ENCODE measurements at regions not wholly inside any gene's neighbourhood (a gene's known extent, or its start where the extent isn't known, plus 50 kb on each side); places are given as distances from the start of the nearest gene placed in this dataset.

GRCh38 chr7:20556091-20556490 is 59.4 kb upstream of the ABCB5 start:
- Histone ChIP-seq H3K4me1 (no peaks in the 10 kb centered on the region), H3K36me3 (no peaks in the 10 kb centered on the region), H3K4me3 (no peak overlapping the region), H3K9me3 (no peaks in the 10 kb centered on the region), H3K27ac (no peak overlapping the region), H3K27me3 (no peaks in the 10 kb centered on the region)
- TF ChIP-seq POLR2AphosphoS5 (IDR thresholded peaks at IDR 0.05; ENCODE audit: insufficient read depth in 1 of 2, low read depth in 1 of 2) (no peak), CTCF (IDR thresholded peaks at IDR 0.05) (no peak), POLR2A (IDR thresholded peaks at IDR 0.05) (no peak)
- intact Hi-C loops (cut with DNase I): no loop called here
- no peak for DNase-seq (ENCODE audit: extremely low spot score in 2 of 2)

- DNase-seq (ENCODE audit: extremely low spot score in 2 of 2): no peak
- intact Hi-C loops (cut with DNase I): no loop called here
- H3K27me3 ChIP-seq: no peaks in the 10 kb centered on the region
- H3K4me3 ChIP-seq: no peak overlapping the region
- H3K36me3 ChIP-seq: no peaks in the 10 kb centered on the region
- H3K4me1 ChIP-seq: no peaks in the 10 kb centered on the region
- no peak for TF ChIP-seq CTCF (IDR thresholded peaks at IDR 0.05)
- TF ChIP-seq POLR2AphosphoS5 (IDR thresholded peaks at IDR 0.05; ENCODE audit: insufficient read depth in 1 of 2, low read depth in 1 of 2): no peak
- no peak for TF ChIP-seq POLR2A (IDR thresholded peaks at IDR 0.05)
- H3K27ac ChIP-seq: no peak overlapping the region
- H3K9me3 ChIP-seq: no peaks in the 10 kb centered on the region
Observed at GRCh38 chr7:20557116-20557515, 58.4 kb upstream of the ABCB5 start.

GRCh38 chr7:20558963-20559716 is 56.3 kb upstream of the ABCB5 start:
- Histone ChIP-seq H3K9me3 (no peaks in the 10 kb centered on the region), H3K27me3 (no peaks in the 10 kb centered on the region), H3K36me3 (no peaks in the 10 kb centered on the region), H3K4me3 (no peak overlapping the region), H3K4me1 (no peaks in the 10 kb centered on the region), H3K27ac (no peak overlapping the region)
- TF ChIP-seq POLR2A (IDR thresholded peaks at IDR 0.05): no peak
- TF ChIP-seq CTCF (IDR thresholded peaks at IDR 0.05): no peak
- TF ChIP-seq POLR2AphosphoS5 (IDR thresholded peaks at IDR 0.05; ENCODE audit: insufficient read depth in 1 of 2, low read depth in 1 of 2): no peak
- DNase-seq (ENCODE audit: extremely low spot score in 2 of 2): no peak
- intact Hi-C loops (cut with DNase I): no loop called here

GRCh38 chr7:20559883-20560282 is 55.6 kb upstream of the ABCB5 start:
- Histone ChIP-seq H3K36me3 (no peaks in the 10 kb centered on the region), H3K4me1 (no peaks in the 10 kb centered on the region), H3K4me3 (no peak overlapping the region), H3K27me3 (no peaks in the 10 kb centered on the region), H3K27ac (no peak overlapping the region), H3K9me3 (no peaks in the 10 kb centered on the region)
- TF ChIP-seq POLR2AphosphoS5 (IDR thresholded peaks at IDR 0.05; ENCODE audit: insufficient read depth in 1 of 2, low read depth in 1 of 2): no peak
- no peak for TF ChIP-seq CTCF (IDR thresholded peaks at IDR 0.05)
- no peak for TF ChIP-seq POLR2A (IDR thresholded peaks at IDR 0.05)
- DNase-seq (ENCODE audit: extremely low spot score in 2 of 2): no peak
- intact Hi-C loops (cut with DNase I): no loop called here

- intact Hi-C loops (cut with DNase I): no loop called here
- Histone ChIP-seq H3K9me3 (no peaks in the 10 kb centered on the region), H3K27me3 (no peaks in the 10 kb centered on the region), H3K36me3 (no peaks in the 10 kb centered on the region), H3K4me3 (no peak overlapping the region), H3K4me1 (no peaks in the 10 kb centered on the region), H3K27ac (no peak overlapping the region)
- no peak for TF ChIP-seq POLR2A (IDR thresholded peaks at IDR 0.05)
- no peak for TF ChIP-seq POLR2AphosphoS5 (IDR thresholded peaks at IDR 0.05; ENCODE audit: insufficient read depth in 1 of 2, low read depth in 1 of 2)
- TF ChIP-seq CTCF (IDR thresholded peaks at IDR 0.05): no peak
- DNase-seq (ENCODE audit: extremely low spot score in 2 of 2): no peak
Observed at GRCh38 chr7:20560325-20561180, 54.9 kb upstream of the ABCB5 start.

All from vagina (tissue), 2 donors.